Renal cortical epithelial cell (primary cell): ENCODE measurements at regions not wholly inside any gene's neighbourhood (a gene's known extent, or its start where the extent isn't known, plus 50 kb on each side); places are given as distances from the start of the nearest gene placed in this dataset.

Experiments
- DNase-seq: peaks from one replicate; pipeline ENCODE4 v3.0.0-alpha.2; 2011; ENCODE audit warnings: low read depth

GRCh38 chr12:22990501-22990900 lies 365.5 kb downstream of the ETNK1 start:
- DNase-seq: no peak

GRCh38 chr12:22991250-22991844 lies 366.4 kb downstream of the ETNK1 start:
- no peak for DNase-seq

GRCh38 chr12:22993609-22994315 lies 368.8 kb downstream of the ETNK1 start:
- peak; percentile 52 for DNase-seq

- no peak for DNase-seq
Measured at GRCh38 chr12:22994316-22994675, 369.3 kb downstream of the ETNK1 start.

GRCh38 chr12:23001487-23001886 lies 376.5 kb downstream of the ETNK1 start:
- DNase-seq: no peak

- DNase-seq: no peak
Measured at GRCh38 chr12:23002381-23002780, 377.4 kb downstream of the ETNK1 start.

GRCh38 chr12:23004473-23005020 lies 379.6 kb downstream of the ETNK1 start:
- DNase-seq: no peak

- no peak for DNase-seq
Measured at GRCh38 chr12:23005387-23005786, 380.4 kb downstream of the ETNK1 start.

- no peak for DNase-seq
Measured at GRCh38 chr12:23006413-23006812, 381.4 kb downstream of the ETNK1 start.

- DNase-seq: no peak
Measured at GRCh38 chr12:23008623-23009022, 383.7 kb downstream of the ETNK1 start.

GRCh38 chr12:23014749-23015148 lies 389.8 kb downstream of the ETNK1 start:
- DNase-seq: no peak

GRCh38 chr12:23025372-23026016 lies 400.5 kb downstream of the ETNK1 start:
- DNase-seq: no peak

- no peak for DNase-seq
Measured at GRCh38 chr12:23028158-23028802, 403.3 kb downstream of the ETNK1 start.

GRCh38 chr12:23029185-23029584 lies 404.2 kb downstream of the ETNK1 start:
- no peak for DNase-seq

- no peak for DNase-seq
Measured at GRCh38 chr12:23039834-23040233, 414.9 kb downstream of the ETNK1 start.

GRCh38 chr12:23041774-23042173 lies 416.8 kb downstream of the ETNK1 start:
- no peak for DNase-seq

GRCh38 chr12:23043646-23044045 lies 418.7 kb downstream of the ETNK1 start:
- no peak for DNase-seq

- DNase-seq: peak; percentile 75
Measured at GRCh38 chr12:23049180-23049579, 424.2 kb downstream of the ETNK1 start.

- peak; percentile 16 for DNase-seq
Measured at GRCh38 chr12:23055004-23055403, 430.0 kb downstream of the ETNK1 start.

GRCh38 chr12:23057571-23057970 lies 432.6 kb downstream of the ETNK1 start:
- DNase-seq: no peak

- no peak for DNase-seq
Measured at GRCh38 chr12:23060161-23060560, 435.2 kb downstream of the ETNK1 start.

GRCh38 chr12:23063206-23063605 lies 438.2 kb downstream of the ETNK1 start:
- DNase-seq: no peak

GRCh38 chr12:23066095-23066494 lies 441.1 kb downstream of the ETNK1 start:
- peak; percentile 54 for DNase-seq
